Panc1 (cell line): ENCODE measurements at regions not wholly inside any gene's neighbourhood (a gene's known extent, or its start where the extent isn't known, plus 50 kb on each side); places are given as distances from the start of the nearest gene placed in this dataset.

Experiments used
- ATAC-seq: fragments of 200-7000 bp; cut with Tn5 transposase; 2 replicates; pipeline ENCODE4 v1.9.1; 2020; ENCODE audit warnings: mild to moderate bottlenecking, moderate library complexity
- BruUV-seq: library from RNA; stranded (reverse); fragments of 400-500 nt; replicated peaks from 2 replicates; lab custom pipeline; 2021; lab: Mats Ljungman, UMichigan
- CTCF ChIA-PET: fragments of 300-600 bp; sonication (Branson Sonifier 250); formaldehyde crosslinking; loops from one replicate; lab custom pipeline; 2022; ENCODE audit warnings: antibody characterized with exemption; lab: Charles Lee
- POLR2A ChIA-PET: fragments of 300-600 bp; sonication (Branson Sonifier 250); formaldehyde crosslinking; loops from one replicate; lab custom pipeline; 2022; ENCODE audit warnings: antibody characterized with exemption; lab: Charles Lee
- DNase-seq: peaks from one replicate; pipeline ENCODE4 v3.0.0-alpha.2; 2010; ENCODE audit warnings: low read depth, low spot score
- H3K27ac ChIP-seq: 2 replicates; pipeline ENCODE4 v1.5.1; 2011; ENCODE audit warnings: mild to moderate bottlenecking, low read length, inconsistent platforms
- H3K27me3 ChIP-seq: fragments of 200-500 bp; sonication (Bioruptor generic); 2 replicates; pipeline ENCODE4 v1.6.0; 2014; ENCODE audit warnings: low read length, inconsistent platforms; ENCODE audit not compliant: control insufficient read depth, insufficient read depth
- H3K36me3 ChIP-seq: fragments of 200-500 bp; sonication (Bioruptor generic); 2 replicates; pipeline ENCODE4 v1.5.1; 2014; ENCODE audit warnings: inconsistent platforms, mild to moderate bottlenecking, low read length, moderate library complexity; ENCODE audit not compliant: control insufficient read depth, insufficient read depth
- H3K4me1 ChIP-seq: 2 replicates; pipeline ENCODE4 v1.5.1; 2011; ENCODE audit warnings: inconsistent platforms, mild to moderate bottlenecking, low read length, moderate library complexity; ENCODE audit not compliant: control insufficient read depth, insufficient read depth
- H3K4me3 ChIP-seq, 2 experiments: 2 replicates each; pipeline ENCODE4 v1.5.1; 2011 to 2012; ENCODE audit warnings: low read depth in 2 of 2, low read length in 2 of 2, mild to moderate bottlenecking in 2 of 2, inconsistent platforms in 1 of 2, moderate library complexity in 1 of 2
- H3K9me3 ChIP-seq: fragments of 200-500 bp; sonication (Bioruptor generic); 2 replicates; pipeline ENCODE4 v1.5.1; 2014; ENCODE audit warnings: low read depth, mild to moderate bottlenecking, inconsistent platforms, low read length, moderate library complexity; ENCODE audit not compliant: control insufficient read depth, insufficient read depth
- POLR2AphosphoS5 ChIP-seq: IDR thresholded peaks from 2 replicates; pipeline ENCODE4 v1.6.1; 2012; ENCODE audit warnings: mild to moderate bottlenecking, low read depth, low read length, moderate library complexity
- SIN3A ChIP-seq: IDR thresholded peaks from 2 replicates; pipeline ENCODE4 v1.6.1; 2012; ENCODE audit warnings: low read depth, mild to moderate bottlenecking, low read length, moderate library complexity, borderline replicate concordance; ENCODE audit not compliant: insufficient read depth
- TCF7L2 ChIP-seq: IDR thresholded peaks from 2 replicates; pipeline ENCODE4 v1.6.1; 2011; ENCODE audit warnings: mild to moderate bottlenecking, low read depth, low read length, inconsistent platforms
- in situ Hi-C: cut with HindIII; loops from 2 replicates; pipeline ENCODE4 v1.10.0; 2016; ENCODE audit warnings: low sequenced_read_pairs, low pct_unique_long_range_greater_than_20kb
- intact Hi-C: fragments of 100-400 bp; cut with micrococcal nuclease; formaldehyde crosslinking; loops from one replicate; pipeline ENCODE4 v1.10.0; 2022; ENCODE audit not compliant: unreplicated experiment
- TF ChIP-seq, protein P1 (sequence below): fragments of 450-650 bp; IDR thresholded peaks from 2 replicates; pipeline ENCODE4 v1.5.1; 2017; ENCODE audit warnings: mild to moderate bottlenecking
- TF ChIP-seq, protein P2 (sequence below), 2 experiments: IDR thresholded peaks; 2 replicates each; pipeline ENCODE4 v1.6.1; 2011 to 2012; ENCODE audit warnings: low read depth in 2 of 2, control low read depth in 1 of 2, low read length in 1 of 2, mild to moderate bottlenecking in 1 of 2, moderate library complexity in 1 of 2; ENCODE audit not compliant: insufficient read depth in 1 of 2

DNA sequence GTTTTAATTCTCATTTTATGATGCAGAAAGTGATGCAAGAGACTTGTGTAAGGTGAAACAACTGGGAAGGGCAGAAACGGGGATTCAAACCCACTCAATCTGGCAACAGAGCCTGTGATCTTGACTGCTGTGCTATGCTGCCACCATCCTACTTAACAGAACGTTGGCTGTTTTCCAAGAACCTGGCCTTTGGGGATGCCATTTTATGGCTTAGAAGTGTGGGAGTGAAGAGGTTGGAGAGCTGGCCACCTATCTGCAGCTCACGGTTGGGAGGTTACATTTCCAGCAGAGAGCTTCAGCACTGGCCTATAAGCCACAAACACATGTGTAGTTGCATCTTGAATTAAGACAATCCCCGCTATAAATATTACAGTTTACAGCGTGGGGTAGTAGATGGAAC is 235.3 kb downstream of the PRDM2 start:
- no peaks in the 10 kb centered on the region for H3K9me3 ChIP-seq
- no peaks in the 10 kb centered on the region for H3K4me1 ChIP-seq
- H3K27me3 ChIP-seq, result no peaks in the 10 kb centered on the region
- ChIA-PET POLR2A (interaction anchor here (0.6 kb wide), 1 partner anchor 272 kb away, joined by 4 read pairs; no protein-coding TSS in a partner anchor), CTCF (no interaction called here)
- DNase-seq, result no peak
- BruUV-seq, result no TSS peak
- H3K4me3 ChIP-seq, result no peak overlapping the region
- H3K27ac ChIP-seq, result no peak overlapping the region
- H3K36me3 ChIP-seq, result no peaks in the 10 kb centered on the region
- intact Hi-C loops (no loop called here), in situ Hi-C loops (no loop called here)
- TF ChIP-seq, protein P1, sequence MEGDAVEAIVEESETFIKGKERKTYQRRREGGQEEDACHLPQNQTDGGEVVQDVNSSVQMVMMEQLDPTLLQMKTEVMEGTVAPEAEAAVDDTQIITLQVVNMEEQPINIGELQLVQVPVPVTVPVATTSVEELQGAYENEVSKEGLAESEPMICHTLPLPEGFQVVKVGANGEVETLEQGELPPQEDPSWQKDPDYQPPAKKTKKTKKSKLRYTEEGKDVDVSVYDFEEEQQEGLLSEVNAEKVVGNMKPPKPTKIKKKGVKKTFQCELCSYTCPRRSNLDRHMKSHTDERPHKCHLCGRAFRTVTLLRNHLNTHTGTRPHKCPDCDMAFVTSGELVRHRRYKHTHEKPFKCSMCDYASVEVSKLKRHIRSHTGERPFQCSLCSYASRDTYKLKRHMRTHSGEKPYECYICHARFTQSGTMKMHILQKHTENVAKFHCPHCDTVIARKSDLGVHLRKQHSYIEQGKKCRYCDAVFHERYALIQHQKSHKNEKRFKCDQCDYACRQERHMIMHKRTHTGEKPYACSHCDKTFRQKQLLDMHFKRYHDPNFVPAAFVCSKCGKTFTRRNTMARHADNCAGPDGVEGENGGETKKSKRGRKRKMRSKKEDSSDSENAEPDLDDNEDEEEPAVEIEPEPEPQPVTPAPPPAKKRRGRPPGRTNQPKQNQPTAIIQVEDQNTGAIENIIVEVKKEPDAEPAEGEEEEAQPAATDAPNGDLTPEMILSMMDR, result no peak
- TF ChIP-seq POLR2AphosphoS5 (no peak), SIN3A (no peak), TCF7L2 (no peak)
- TF ChIP-seq, protein P2, sequence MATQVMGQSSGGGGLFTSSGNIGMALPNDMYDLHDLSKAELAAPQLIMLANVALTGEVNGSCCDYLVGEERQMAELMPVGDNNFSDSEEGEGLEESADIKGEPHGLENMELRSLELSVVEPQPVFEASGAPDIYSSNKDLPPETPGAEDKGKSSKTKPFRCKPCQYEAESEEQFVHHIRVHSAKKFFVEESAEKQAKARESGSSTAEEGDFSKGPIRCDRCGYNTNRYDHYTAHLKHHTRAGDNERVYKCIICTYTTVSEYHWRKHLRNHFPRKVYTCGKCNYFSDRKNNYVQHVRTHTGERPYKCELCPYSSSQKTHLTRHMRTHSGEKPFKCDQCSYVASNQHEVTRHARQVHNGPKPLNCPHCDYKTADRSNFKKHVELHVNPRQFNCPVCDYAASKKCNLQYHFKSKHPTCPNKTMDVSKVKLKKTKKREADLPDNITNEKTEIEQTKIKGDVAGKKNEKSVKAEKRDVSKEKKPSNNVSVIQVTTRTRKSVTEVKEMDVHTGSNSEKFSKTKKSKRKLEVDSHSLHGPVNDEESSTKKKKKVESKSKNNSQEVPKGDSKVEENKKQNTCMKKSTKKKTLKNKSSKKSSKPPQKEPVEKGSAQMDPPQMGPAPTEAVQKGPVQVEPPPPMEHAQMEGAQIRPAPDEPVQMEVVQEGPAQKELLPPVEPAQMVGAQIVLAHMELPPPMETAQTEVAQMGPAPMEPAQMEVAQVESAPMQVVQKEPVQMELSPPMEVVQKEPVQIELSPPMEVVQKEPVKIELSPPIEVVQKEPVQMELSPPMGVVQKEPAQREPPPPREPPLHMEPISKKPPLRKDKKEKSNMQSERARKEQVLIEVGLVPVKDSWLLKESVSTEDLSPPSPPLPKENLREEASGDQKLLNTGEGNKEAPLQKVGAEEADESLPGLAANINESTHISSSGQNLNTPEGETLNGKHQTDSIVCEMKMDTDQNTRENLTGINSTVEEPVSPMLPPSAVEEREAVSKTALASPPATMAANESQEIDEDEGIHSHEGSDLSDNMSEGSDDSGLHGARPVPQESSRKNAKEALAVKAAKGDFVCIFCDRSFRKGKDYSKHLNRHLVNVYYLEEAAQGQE (IDR thresholded peaks at IDR 0.05; ENCODE audit: insufficient read depth in 1 of 2, low read depth in 2 of 2, low read length in 1 of 2), result no peak
- ATAC-seq, result no peak

DNA sequence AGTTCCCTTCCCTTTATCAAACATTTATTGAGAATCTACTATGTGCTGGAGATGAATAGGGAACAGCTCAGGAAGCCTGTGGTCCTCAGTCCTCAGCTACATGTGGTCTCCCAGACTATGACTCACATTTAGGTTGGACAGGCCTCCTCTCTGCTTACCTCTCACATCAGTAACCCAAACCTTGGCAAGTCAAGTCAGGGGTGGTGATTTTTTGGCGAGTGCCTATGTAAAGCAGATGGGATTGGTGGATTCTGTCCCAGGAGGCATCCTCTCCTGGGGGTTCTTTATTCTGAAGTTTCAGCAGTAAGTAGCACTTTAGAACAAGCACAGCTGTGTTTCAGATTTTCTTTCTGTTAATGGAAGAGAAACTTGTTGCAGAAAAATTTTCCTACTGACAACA is 241.3 kb downstream of the PRDM2 start:
- ATAC-seq, result no peak
- CTCF ChIA-PET, result no interaction called here
- BruUV-seq, result no TSS peak
- Histone ChIP-seq H3K27ac (no peak overlapping the region), H3K4me3 (no peak overlapping the region), H3K36me3 (no peaks in the 10 kb centered on the region), H3K27me3 (no peaks in the 10 kb centered on the region), H3K9me3 (no peaks in the 10 kb centered on the region), H3K4me1 (no peaks in the 10 kb centered on the region)
- POLR2A ChIA-PET, result no interaction called here
- no peak for DNase-seq
- intact Hi-C loops (no loop called here), in situ Hi-C loops (no loop called here)
- TF ChIP-seq POLR2AphosphoS5 (no peak), SIN3A (no peak), TCF7L2 (no peak)
- TF ChIP-seq, protein P1, result no peak
- TF ChIP-seq, protein P2 (IDR thresholded peaks at IDR 0.05; ENCODE audit: insufficient read depth in 1 of 2, low read depth in 2 of 2, low read length in 1 of 2), result no peak
